HEK293 (cell line): ENCODE measurements at regions not wholly inside any gene's neighbourhood (a gene's known extent, or its start where the extent isn't known, plus 50 kb on each side); places are given as distances from the start of the nearest gene placed in this dataset.

ENCODE experiments used
- CTCF ChIA-PET: fragments of 350-600 bp; formaldehyde crosslinking; extraction: SDS; loops from one replicate; lab custom pipeline; 2021; ENCODE audit warnings: antibody characterized with exemption; lab: Yijun Ruan, JAX
- POLR2A ChIA-PET: fragments of 300-600 bp; formaldehyde crosslinking; extraction: SDS; loops from one replicate; lab custom pipeline; 2020; ENCODE audit warnings: antibody characterized with exemption, inconsistent platforms; lab: Yijun Ruan, JAX
- H3K27ac ChIP-seq: fragments of 200-500 bp; sonication (Bioruptor generic); 2 replicates; pipeline ENCODE4 v1.5.1; 2014; ENCODE audit warnings: low read depth, low read length, control low read depth, inconsistent platforms; ENCODE audit errors: extremely low read depth
- H3K36me3 ChIP-seq, 2 experiments: fragments of 200-500 bp in 1 of 2; sonication (Bioruptor generic) in 1 of 2; 1 replicate in 1 of 2; 2 replicates in 1 of 2; pipeline ENCODE4 v1.5.1; 2014 to 2017; ENCODE audit warnings: inconsistent platforms in 2 of 2, low read length in 2 of 2; ENCODE audit not compliant: control insufficient read depth in 2 of 2, insufficient read depth in 1 of 2
- H3K4me1 ChIP-seq: fragments of 200-500 bp; sonication (Bioruptor generic); 2 replicates; pipeline ENCODE4 v1.5.1; 2014; ENCODE audit warnings: mild to moderate bottlenecking, low read length, inconsistent platforms; ENCODE audit not compliant: control insufficient read depth, insufficient read depth
- H3K4me3 ChIP-seq: 2 replicates; pipeline ENCODE4 v1.5.1; 2011; ENCODE audit warnings: low read depth, mild to moderate bottlenecking, control low read depth, low read length, moderate library complexity
- H3K9me3 ChIP-seq: fragments of 200-500 bp; sonication (Bioruptor generic); 2 replicates; pipeline ENCODE4 v1.5.1; 2014; ENCODE audit warnings: low read depth, low read length, inconsistent platforms; ENCODE audit not compliant: control insufficient read depth, insufficient read depth
- CTCF ChIP-seq: fragments of 450-650 bp; formaldehyde crosslinking; IDR thresholded peaks from 2 replicates; pipeline ENCODE4 v1.5.1; 2016; ENCODE audit warnings: missing biosample characterization, missing genetic modification characterization
- KLF16 ChIP-seq: fragments of 450-650 bp; formaldehyde crosslinking; IDR thresholded peaks from 2 replicates; pipeline ENCODE4 v1.5.1; 2017; ENCODE audit warnings: missing biosample characterization, missing genetic modification characterization
- OVOL3 ChIP-seq: fragments of 450-650 bp; formaldehyde crosslinking; IDR thresholded peaks from 2 replicates; pipeline ENCODE4 v1.5.1; 2016; ENCODE audit warnings: missing biosample characterization, missing genetic modification characterization
- PRDM1 ChIP-seq: fragments of 450-650 bp; formaldehyde crosslinking; IDR thresholded peaks from 2 replicates; pipeline ENCODE4; 2016; ENCODE audit warnings: missing biosample characterization, missing genetic modification characterization
- RBAK ChIP-seq: fragments of 450-650 bp; formaldehyde crosslinking; IDR thresholded peaks from 2 replicates; pipeline ENCODE4 v1.5.1; 2016; ENCODE audit warnings: missing biosample characterization, missing genetic modification characterization
- TRIM28 ChIP-seq: IDR thresholded peaks from 2 replicates; pipeline ENCODE4 v1.6.1; 2011; ENCODE audit warnings: low read length, control low read depth, borderline replicate concordance
- ZBTB48 ChIP-seq: fragments of 450-650 bp; formaldehyde crosslinking; IDR thresholded peaks from 2 replicates; pipeline ENCODE4 v1.5.1; 2016; ENCODE audit warnings: missing biosample characterization, missing genetic modification characterization
- ZNF112 ChIP-seq: fragments of 450-650 bp; formaldehyde crosslinking; IDR thresholded peaks from 2 replicates; pipeline ENCODE4 v1.5.0; 2017; ENCODE audit warnings: missing biosample characterization, missing genetic modification characterization
- ZNF132 ChIP-seq: fragments of 450-650 bp; formaldehyde crosslinking; IDR thresholded peaks from 2 replicates; pipeline ENCODE4 v1.5.1; 2017; ENCODE audit warnings: missing biosample characterization, missing genetic modification characterization, borderline replicate concordance
- ZNF184 ChIP-seq: fragments of 450-650 bp; IDR thresholded peaks from 2 replicates; pipeline ENCODE4 v1.5.1; 2018; ENCODE audit warnings: missing biosample characterization, mild to moderate bottlenecking, missing genetic modification characterization
- ZNF211 ChIP-seq: fragments of 450-650 bp; formaldehyde crosslinking; IDR thresholded peaks from 2 replicates; pipeline ENCODE4 v1.5.1; 2016; ENCODE audit warnings: low read depth, missing biosample characterization, missing genetic modification characterization
- ZNF24 ChIP-seq: fragments of 450-650 bp; formaldehyde crosslinking; IDR thresholded peaks from 2 replicates; pipeline ENCODE4 v1.5.1; 2016; ENCODE audit warnings: missing biosample characterization, missing genetic modification characterization
- ZNF302 ChIP-seq: fragments of 450-650 bp; formaldehyde crosslinking; IDR thresholded peaks from 2 replicates; pipeline ENCODE4 v1.5.1; 2016; ENCODE audit warnings: missing biosample characterization, missing genetic modification characterization, low read depth
- ZNF433 ChIP-seq: fragments of 450-650 bp; formaldehyde crosslinking; IDR thresholded peaks from 2 replicates; pipeline ENCODE4 v1.5.1; 2016; ENCODE audit warnings: missing biosample characterization, missing genetic modification characterization, low read depth
- ZNF544 ChIP-seq: fragments of 450-650 bp; formaldehyde crosslinking; IDR thresholded peaks from 2 replicates; pipeline ENCODE4 v1.5.0; 2017; ENCODE audit warnings: missing biosample characterization, missing genetic modification characterization
- ZNF558 ChIP-seq: fragments of 450-650 bp; formaldehyde crosslinking; IDR thresholded peaks from 2 replicates; pipeline ENCODE4 v1.5.1; 2016; ENCODE audit warnings: missing biosample characterization, missing genetic modification characterization
- ZNF621 ChIP-seq: fragments of 450-650 bp; formaldehyde crosslinking; IDR thresholded peaks from 2 replicates; pipeline ENCODE4 v1.5.1; 2017; ENCODE audit warnings: missing biosample characterization, missing genetic modification characterization
- ZNF664 ChIP-seq: fragments of 450-650 bp; formaldehyde crosslinking; IDR thresholded peaks from 2 replicates; pipeline ENCODE4 v1.5.1; 2016; ENCODE audit warnings: missing biosample characterization, missing genetic modification characterization
- ZNF707 ChIP-seq: fragments of 450-650 bp; formaldehyde crosslinking; IDR thresholded peaks from 2 replicates; pipeline ENCODE4 v1.5.1; 2016; ENCODE audit warnings: missing biosample characterization, missing genetic modification characterization
- ZNF777 ChIP-seq: fragments of 450-650 bp; formaldehyde crosslinking; IDR thresholded peaks from 2 replicates; pipeline ENCODE4 v1.5.1; 2017; ENCODE audit warnings: missing biosample characterization, missing genetic modification characterization, borderline replicate concordance
- ZSCAN16 ChIP-seq: fragments of 450-650 bp; formaldehyde crosslinking; IDR thresholded peaks from 2 replicates; pipeline ENCODE4 v1.5.1; 2016; ENCODE audit warnings: missing biosample characterization, missing genetic modification characterization
- ZSCAN30 ChIP-seq: fragments of 450-650 bp; IDR thresholded peaks from 2 replicates; pipeline ENCODE4 v1.5.1; 2018; ENCODE audit warnings: missing biosample characterization, mild to moderate bottlenecking, missing genetic modification characterization, moderate library complexity
- TF ChIP-seq, protein P1 (sequence below): fragments of 450-650 bp; formaldehyde crosslinking; IDR thresholded peaks from 2 replicates; pipeline ENCODE4 v1.5.1; 2016; ENCODE audit warnings: missing biosample characterization, missing genetic modification characterization, low read depth

- H3K36me3 ChIP-seq, result no peaks in the 10 kb centered on the region
- no peaks in the 10 kb centered on the region for H3K9me3 ChIP-seq
- no peak overlapping the region for H3K4me3 ChIP-seq
- CTCF ChIA-PET, result interaction anchor here (0.6 kb wide), 1 partner anchor 71 kb away, joined by 3 read pairs; no protein-coding TSS in a partner anchor
- no peak overlapping the region for H3K27ac ChIP-seq
- TF ChIP-seq OVOL3 (tag by site-specific recombination), result no peak
- TF ChIP-seq ZNF707 (tag by site-specific recombination), result no peak
- no peak for TF ChIP-seq ZNF777 (tag by site-specific recombination)
- TF ChIP-seq ZNF211 (tag by site-specific recombination), result no peak
- TF ChIP-seq ZNF184 (tag by site-specific recombination), result no peak
- no peak for TF ChIP-seq ZNF302
- TF ChIP-seq ZNF544, result no peak
- TF ChIP-seq ZNF433 (tag by site-specific recombination), result no peak
- H3K4me1 ChIP-seq, result no peaks in the 10 kb centered on the region
- POLR2A ChIA-PET, result no interaction called here
Measured at GRCh38 chr3:86178095-86178494, 812.9 kb downstream of the VGLL3 start.

GRCh38 chr3:86176445-86176784 is 814.5 kb downstream of the VGLL3 start:
- Histone ChIP-seq H3K4me1 (no peaks in the 10 kb centered on the region), H3K36me3 (no peaks in the 10 kb centered on the region), H3K4me3 (no peak overlapping the region), H3K27ac (no peak overlapping the region), H3K9me3 (no peaks in the 10 kb centered on the region)
- TF ChIP-seq ZBTB48 (no peak), ZNF132 (tag by site-specific recombination) (no peak), ZNF621 (tag by site-specific recombination) (no peak), ZNF24 (no peak), ZSCAN16 (tag by site-specific recombination) (no peak), RBAK (tag by site-specific recombination) (no peak), ZNF558 (tag by site-specific recombination) (no peak), KLF16 (no peak), ZNF112 (tag by site-specific recombination) (no peak), ZNF664 (tag by site-specific recombination) (no peak), TRIM28 (no peak), PRDM1 (tag by site-specific recombination) (no peak), CTCF (tag by site-specific recombination) (no peak), ZSCAN30 (tag by site-specific recombination) (no peak)
- TF ChIP-seq, protein P1, sequence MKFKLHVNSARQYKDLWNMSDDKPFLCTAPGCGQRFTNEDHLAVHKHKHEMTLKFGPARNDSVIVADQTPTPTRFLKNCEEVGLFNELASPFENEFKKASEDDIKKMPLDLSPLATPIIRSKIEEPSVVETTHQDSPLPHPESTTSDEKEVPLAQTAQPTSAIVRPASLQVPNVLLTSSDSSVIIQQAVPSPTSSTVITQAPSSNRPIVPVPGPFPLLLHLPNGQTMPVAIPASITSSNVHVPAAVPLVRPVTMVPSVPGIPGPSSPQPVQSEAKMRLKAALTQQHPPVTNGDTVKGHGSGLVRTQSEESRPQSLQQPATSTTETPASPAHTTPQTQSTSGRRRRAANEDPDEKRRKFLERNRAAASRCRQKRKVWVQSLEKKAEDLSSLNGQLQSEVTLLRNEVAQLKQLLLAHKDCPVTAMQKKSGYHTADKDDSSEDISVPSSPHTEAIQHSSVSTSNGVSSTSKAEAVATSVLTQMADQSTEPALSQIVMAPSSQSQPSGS, result no peak
- ChIA-PET CTCF (no interaction called here), POLR2A (no interaction called here)
